ENCODE measurements at regions not wholly inside any gene's neighbourhood (a gene's known extent, or its start where the extent isn't known, plus 50 kb on each side); places are given as distances from the start of the nearest gene placed in this dataset.

DNA sequence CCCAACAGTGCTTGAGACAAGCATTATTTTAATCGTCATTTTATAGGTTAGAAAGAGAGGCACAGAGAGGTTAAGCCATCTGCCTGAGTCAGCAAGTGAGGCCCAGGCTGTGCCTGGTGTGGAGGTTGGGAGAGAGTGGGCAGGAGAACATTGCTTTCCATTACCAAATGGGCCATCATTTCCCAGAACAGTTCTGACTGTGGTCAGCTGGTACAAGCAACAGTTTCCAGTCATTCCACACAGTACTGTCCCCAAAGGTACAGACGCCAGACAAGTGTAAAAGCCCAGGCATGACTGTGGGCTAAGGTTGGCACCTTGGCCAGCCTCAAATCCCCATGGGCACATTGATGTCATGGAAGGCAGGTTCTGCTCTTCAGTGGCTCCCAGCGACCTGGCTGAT, 98.2 kb upstream of the LCLAT1 start:
- Histone ChIP-seq H3K4me3 (ENCODE audit: low read length) (no peak overlapping the region), H3K27me3 (ENCODE audit: control insufficient read depth, insufficient read depth, low read length) (peaks cover 5% of the 10 kb centered on the region), H3K36me3 (ENCODE audit: control insufficient read depth, insufficient read depth, low read length) (no peaks in the 10 kb centered on the region), H3K4me1 (ENCODE audit: control insufficient read depth, insufficient read depth, low read length) (no peaks in the 10 kb centered on the region), H3K9me3 (ENCODE audit: control insufficient read depth, low read length) (no peaks in the 10 kb centered on the region), H3K9ac (ENCODE audit: low read length) (no peak overlapping the region)

DNA sequence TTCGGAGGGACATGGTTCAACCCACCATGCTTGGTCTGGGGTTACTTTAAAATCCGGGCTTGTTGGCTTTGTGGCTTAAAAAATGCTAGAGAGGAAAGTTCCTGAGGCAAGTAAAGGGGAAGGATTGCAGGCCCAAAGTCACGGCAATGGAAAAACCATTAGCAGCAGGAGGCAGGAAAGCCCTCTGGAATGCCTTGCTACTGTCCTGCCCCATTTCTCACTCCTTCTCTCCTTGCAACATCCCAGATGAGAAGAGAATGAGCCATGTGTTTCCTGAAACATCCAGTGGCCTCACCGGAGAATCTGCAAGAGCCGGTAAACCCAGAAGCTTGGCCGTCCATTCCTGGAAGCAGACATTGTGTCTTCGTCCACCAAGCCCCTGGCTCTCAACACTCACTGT, 97.4 kb upstream of the LCLAT1 start:
- Histone ChIP-seq H3K9me3 (ENCODE audit: control insufficient read depth, low read length) (no peaks in the 10 kb centered on the region), H3K36me3 (ENCODE audit: control insufficient read depth, insufficient read depth, low read length) (no peaks in the 10 kb centered on the region), H3K9ac (ENCODE audit: low read length) (no peak overlapping the region), H3K4me3 (ENCODE audit: low read length) (no peak overlapping the region), H3K4me1 (ENCODE audit: control insufficient read depth, insufficient read depth, low read length) (no peaks in the 10 kb centered on the region), H3K27me3 (ENCODE audit: control insufficient read depth, insufficient read depth, low read length) (peaks cover 5% of the 10 kb centered on the region)

DNA sequence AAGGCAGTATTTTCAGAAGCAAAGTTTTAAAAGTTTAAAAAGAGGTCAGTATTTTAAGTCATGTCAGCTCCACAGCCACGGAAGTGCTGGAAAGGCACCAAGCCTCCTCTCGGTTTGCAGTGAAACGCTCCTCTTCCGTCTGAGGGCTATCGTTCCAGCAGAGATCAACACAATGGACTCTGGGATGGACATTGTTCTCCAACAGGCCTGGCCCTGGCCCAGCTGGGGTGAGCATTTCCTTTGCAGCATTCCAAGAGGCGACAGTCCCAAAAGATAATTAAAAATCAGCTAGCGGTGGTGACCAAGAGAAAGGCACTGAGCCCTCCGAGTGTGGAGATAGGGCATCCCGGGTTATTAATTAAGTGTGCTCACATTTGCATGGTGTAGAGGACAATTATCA, 95.9 kb upstream of the LCLAT1 start:
- H3K9ac ChIP-seq (ENCODE audit: low read length), result no peak overlapping the region
- H3K4me1 ChIP-seq (ENCODE audit: control insufficient read depth, insufficient read depth, low read length), result no peaks in the 10 kb centered on the region
- H3K36me3 ChIP-seq (ENCODE audit: control insufficient read depth, insufficient read depth, low read length), result no peaks in the 10 kb centered on the region
- H3K9me3 ChIP-seq (ENCODE audit: control insufficient read depth, low read length), result no peaks in the 10 kb centered on the region
- no peak overlapping the region for H3K4me3 ChIP-seq (ENCODE audit: low read length)
- peaks cover 5% of the 10 kb centered on the region for H3K27me3 ChIP-seq (ENCODE audit: control insufficient read depth, insufficient read depth, low read length)

DNA sequence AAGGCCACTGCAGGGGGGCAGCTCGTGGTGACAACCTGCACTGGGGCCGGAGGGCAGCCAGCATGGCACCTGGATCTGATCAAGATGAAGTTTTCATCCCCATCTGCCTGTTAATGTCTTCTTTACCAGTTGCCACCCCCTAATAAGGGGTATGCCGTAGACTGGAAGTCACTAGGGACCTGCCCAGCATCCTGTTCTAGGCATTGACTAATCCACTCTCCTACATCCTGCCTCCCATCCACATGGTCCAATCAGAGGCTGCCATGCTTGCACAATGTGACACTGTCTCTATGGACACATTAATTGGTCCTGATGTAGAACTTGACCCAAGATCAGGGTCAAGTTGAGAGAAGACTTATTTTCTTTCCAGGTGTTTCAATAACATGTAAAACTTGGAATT, 95.1 kb upstream of the LCLAT1 start:
- no peak overlapping the region for H3K9ac ChIP-seq (ENCODE audit: low read length)
- no peaks in the 10 kb centered on the region for H3K4me1 ChIP-seq (ENCODE audit: control insufficient read depth, insufficient read depth, low read length)
- H3K4me3 ChIP-seq (ENCODE audit: low read length), result no peak overlapping the region
- no peaks in the 10 kb centered on the region for H3K9me3 ChIP-seq (ENCODE audit: control insufficient read depth, low read length)
- H3K36me3 ChIP-seq (ENCODE audit: control insufficient read depth, insufficient read depth, low read length), result no peaks in the 10 kb centered on the region
- H3K27me3 ChIP-seq (ENCODE audit: control insufficient read depth, insufficient read depth, low read length), result no peaks in the 10 kb centered on the region

DNA sequence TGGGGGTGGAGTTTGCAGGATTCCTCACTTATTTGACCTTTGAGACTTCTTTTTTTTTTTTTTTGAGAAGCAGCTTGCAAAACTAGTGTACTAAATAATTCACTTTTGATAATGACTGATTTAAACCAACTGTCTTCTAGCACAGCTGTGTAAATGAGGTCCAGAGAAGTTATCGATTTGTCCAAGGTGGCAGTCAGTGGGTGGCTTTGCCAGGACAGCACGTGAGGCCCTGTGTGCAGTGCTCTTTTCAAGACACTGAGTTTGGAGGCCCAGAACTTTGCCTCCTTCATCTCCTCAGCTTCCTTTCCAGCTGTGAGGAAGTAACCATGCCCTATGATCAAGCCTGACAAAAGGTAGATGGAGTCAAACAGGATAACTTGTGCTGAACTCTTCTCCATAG, 92.9 kb upstream of the LCLAT1 start:
- H3K4me1 ChIP-seq (ENCODE audit: control insufficient read depth, insufficient read depth, low read length), result no peaks in the 10 kb centered on the region
- no peak overlapping the region for H3K4me3 ChIP-seq (ENCODE audit: low read length)
- H3K9me3 ChIP-seq (ENCODE audit: control insufficient read depth, low read length), result no peaks in the 10 kb centered on the region
- no peaks in the 10 kb centered on the region for H3K36me3 ChIP-seq (ENCODE audit: control insufficient read depth, insufficient read depth, low read length)
- no peak overlapping the region for H3K9ac ChIP-seq (ENCODE audit: low read length)
- H3K27me3 ChIP-seq (ENCODE audit: control insufficient read depth, insufficient read depth, low read length), result no peaks in the 10 kb centered on the region

DNA sequence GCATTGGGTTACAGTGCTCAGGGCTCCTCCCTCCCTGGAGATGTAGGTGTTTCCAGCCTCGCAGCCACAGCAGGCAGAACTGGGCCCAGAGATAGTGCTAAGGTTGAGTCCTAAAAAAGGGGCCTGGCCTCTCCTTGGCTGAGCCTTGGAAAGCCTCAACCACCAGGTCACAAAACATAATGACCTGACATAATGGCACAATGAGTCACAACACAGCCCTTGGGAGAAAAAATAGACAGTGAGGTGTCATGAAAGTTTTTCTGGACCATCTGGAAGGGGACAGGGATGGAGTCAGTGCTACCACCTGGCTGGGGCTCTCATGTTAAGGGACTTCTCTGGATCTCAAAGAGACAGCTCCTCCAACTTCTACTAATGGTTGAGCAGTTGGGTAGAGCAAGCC, 92.4 kb upstream of the LCLAT1 start:
- H3K36me3 ChIP-seq (ENCODE audit: control insufficient read depth, insufficient read depth, low read length), result no peaks in the 10 kb centered on the region
- H3K27me3 ChIP-seq (ENCODE audit: control insufficient read depth, insufficient read depth, low read length), result no peaks in the 10 kb centered on the region
- no peak overlapping the region for H3K9ac ChIP-seq (ENCODE audit: low read length)
- H3K4me1 ChIP-seq (ENCODE audit: control insufficient read depth, insufficient read depth, low read length), result peaks cover under 1% of the 10 kb centered on the region
- no peak overlapping the region for H3K4me3 ChIP-seq (ENCODE audit: low read length)
- no peaks in the 10 kb centered on the region for H3K9me3 ChIP-seq (ENCODE audit: control insufficient read depth, low read length)

DNA sequence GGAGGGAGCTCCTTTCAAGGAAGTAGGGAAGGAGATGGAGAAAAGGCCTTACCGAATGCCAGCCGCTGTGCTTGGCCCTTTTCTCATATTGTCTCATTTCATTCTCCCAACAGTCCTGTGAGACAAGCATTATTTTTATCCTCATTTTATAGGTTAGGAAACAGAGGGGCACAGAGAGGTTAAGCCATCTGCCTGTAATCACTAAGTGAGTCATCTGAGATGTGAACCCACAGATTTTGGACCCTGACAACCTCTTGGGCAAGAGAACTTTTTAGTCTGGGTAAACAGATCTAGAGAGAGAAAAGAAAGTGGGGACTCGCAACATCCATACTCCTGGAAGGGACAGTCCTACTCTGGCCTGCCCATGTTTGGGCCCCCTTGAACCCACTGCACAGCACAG, 91.7 kb upstream of the LCLAT1 start:
- Histone ChIP-seq H3K9me3 (ENCODE audit: control insufficient read depth, low read length) (no peaks in the 10 kb centered on the region), H3K4me3 (ENCODE audit: low read length) (no peak overlapping the region), H3K9ac (ENCODE audit: low read length) (no peak overlapping the region), H3K4me1 (ENCODE audit: control insufficient read depth, insufficient read depth, low read length) (peaks cover 6% of the 10 kb centered on the region), H3K36me3 (ENCODE audit: control insufficient read depth, insufficient read depth, low read length) (no peaks in the 10 kb centered on the region), H3K27me3 (ENCODE audit: control insufficient read depth, insufficient read depth, low read length) (no peaks in the 10 kb centered on the region)

DNA sequence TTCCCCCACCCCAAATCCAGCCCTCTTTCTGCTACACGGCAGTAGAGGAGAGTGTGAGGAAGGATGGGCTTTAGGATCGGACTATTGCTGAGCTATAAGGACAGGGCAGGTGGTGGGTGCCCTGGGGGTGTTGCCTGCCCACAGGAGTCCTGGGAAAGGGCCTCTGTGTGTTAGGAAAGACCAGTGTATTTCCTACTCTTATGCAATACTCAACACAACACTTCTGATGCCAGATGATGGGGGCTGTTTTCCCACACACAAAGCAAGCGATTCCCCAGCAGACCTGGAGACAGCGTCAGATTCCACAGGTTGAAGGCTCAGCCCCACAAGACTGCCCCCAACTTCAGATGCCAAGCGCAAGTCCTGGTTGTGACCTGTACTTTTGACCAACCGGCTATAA, 91.0 kb upstream of the LCLAT1 start:
- H3K9me3 ChIP-seq (ENCODE audit: control insufficient read depth, low read length), result no peaks in the 10 kb centered on the region
- no peaks in the 10 kb centered on the region for H3K27me3 ChIP-seq (ENCODE audit: control insufficient read depth, insufficient read depth, low read length)
- no peak overlapping the region for H3K4me3 ChIP-seq (ENCODE audit: low read length)
- H3K36me3 ChIP-seq (ENCODE audit: control insufficient read depth, insufficient read depth, low read length), result no peaks in the 10 kb centered on the region
- peaks cover 6% of the 10 kb centered on the region for H3K4me1 ChIP-seq (ENCODE audit: control insufficient read depth, insufficient read depth, low read length)
- H3K9ac ChIP-seq (ENCODE audit: low read length), result no peak overlapping the region

DNA sequence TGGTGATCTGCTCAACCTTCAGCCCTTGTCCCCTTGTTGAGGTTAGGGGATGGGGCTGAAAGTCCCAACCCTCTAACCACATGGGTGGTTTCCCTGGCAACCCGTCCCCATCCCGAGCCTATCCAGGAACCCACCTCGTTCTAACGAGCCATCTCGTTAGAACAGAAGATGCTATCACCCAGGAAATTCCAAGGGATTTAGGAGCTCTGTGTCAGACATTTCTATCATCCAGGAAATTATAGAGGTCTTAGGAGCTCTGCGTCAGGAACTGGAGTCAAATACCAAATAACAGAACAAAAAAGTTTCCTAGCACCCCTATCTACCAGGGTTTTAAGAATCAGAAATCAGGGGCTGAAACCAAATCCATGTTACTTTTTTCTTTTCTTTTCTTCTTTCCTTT, 90.3 kb upstream of the LCLAT1 start:
- no peaks in the 10 kb centered on the region for H3K27me3 ChIP-seq (ENCODE audit: control insufficient read depth, insufficient read depth, low read length)

DNA sequence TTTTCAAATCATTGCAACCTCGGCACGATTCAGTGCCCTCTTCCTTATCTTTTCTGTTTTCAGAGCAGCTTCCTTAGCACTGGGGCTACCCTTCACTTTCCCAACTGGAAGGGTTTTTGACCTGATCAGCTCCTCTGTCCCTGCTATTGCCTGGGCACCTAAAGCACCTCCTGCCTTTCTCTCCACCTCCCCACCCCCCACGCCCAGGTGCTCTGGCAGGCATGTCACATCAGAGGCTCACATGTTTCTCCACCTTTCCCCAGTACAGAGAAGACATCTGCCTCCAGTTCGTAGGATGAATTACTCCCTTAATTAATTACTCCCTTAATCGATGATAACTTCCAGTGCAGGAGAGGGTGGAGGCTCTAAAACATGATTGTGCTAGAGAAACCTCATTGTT, 88.7 kb upstream of the LCLAT1 start:
- Histone ChIP-seq H3K9ac (ENCODE audit: low read length) (no peak overlapping the region), H3K9me3 (ENCODE audit: control insufficient read depth, low read length) (no peaks in the 10 kb centered on the region), H3K4me1 (ENCODE audit: control insufficient read depth, insufficient read depth, low read length) (peaks cover 11% of the 10 kb centered on the region), H3K4me3 (ENCODE audit: low read length) (no peak overlapping the region), H3K27me3 (ENCODE audit: control insufficient read depth, insufficient read depth, low read length) (no peaks in the 10 kb centered on the region), H3K36me3 (ENCODE audit: control insufficient read depth, insufficient read depth, low read length) (no peaks in the 10 kb centered on the region)

More for the DNA sequence above, 90.3 kb upstream of the LCLAT1 start:
- H3K4me3 ChIP-seq (ENCODE audit: low read length), result no peak overlapping the region
- H3K36me3 ChIP-seq (ENCODE audit: control insufficient read depth, insufficient read depth, low read length), result no peaks in the 10 kb centered on the region
- H3K9ac ChIP-seq (ENCODE audit: low read length), result no peak overlapping the region
- H3K4me1 ChIP-seq (ENCODE audit: control insufficient read depth, insufficient read depth, low read length), result peaks cover 6% of the 10 kb centered on the region
- no peaks in the 10 kb centered on the region for H3K9me3 ChIP-seq (ENCODE audit: control insufficient read depth, low read length)

DNA sequence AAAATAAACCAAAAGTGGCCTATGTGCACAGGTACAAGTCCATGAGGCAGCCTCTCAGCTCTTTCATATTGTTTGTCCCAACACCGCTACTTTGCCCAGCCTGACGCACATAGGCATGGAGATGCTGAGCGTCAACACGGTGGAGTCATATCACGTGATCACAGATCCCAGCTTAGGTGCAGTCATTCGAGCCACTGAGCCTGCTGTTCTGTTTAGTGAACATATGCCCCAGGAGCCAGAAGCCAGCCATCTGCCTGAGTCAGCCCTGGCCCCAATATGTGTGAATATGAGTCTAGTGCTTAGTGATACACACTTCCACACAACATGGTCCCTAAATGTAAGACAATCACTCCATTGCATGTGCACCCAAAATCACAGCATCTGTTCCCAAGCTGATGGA, 88.2 kb upstream of the LCLAT1 start:
- H3K4me3 ChIP-seq (ENCODE audit: low read length), result no peak overlapping the region
- no peaks in the 10 kb centered on the region for H3K27me3 ChIP-seq (ENCODE audit: control insufficient read depth, insufficient read depth, low read length)
- H3K4me1 ChIP-seq (ENCODE audit: control insufficient read depth, insufficient read depth, low read length), result peaks cover 12% of the 10 kb centered on the region
- H3K9me3 ChIP-seq (ENCODE audit: control insufficient read depth, low read length), result no peaks in the 10 kb centered on the region
- no peaks in the 10 kb centered on the region for H3K36me3 ChIP-seq (ENCODE audit: control insufficient read depth, insufficient read depth, low read length)
- no peak overlapping the region for H3K9ac ChIP-seq (ENCODE audit: low read length)

DNA sequence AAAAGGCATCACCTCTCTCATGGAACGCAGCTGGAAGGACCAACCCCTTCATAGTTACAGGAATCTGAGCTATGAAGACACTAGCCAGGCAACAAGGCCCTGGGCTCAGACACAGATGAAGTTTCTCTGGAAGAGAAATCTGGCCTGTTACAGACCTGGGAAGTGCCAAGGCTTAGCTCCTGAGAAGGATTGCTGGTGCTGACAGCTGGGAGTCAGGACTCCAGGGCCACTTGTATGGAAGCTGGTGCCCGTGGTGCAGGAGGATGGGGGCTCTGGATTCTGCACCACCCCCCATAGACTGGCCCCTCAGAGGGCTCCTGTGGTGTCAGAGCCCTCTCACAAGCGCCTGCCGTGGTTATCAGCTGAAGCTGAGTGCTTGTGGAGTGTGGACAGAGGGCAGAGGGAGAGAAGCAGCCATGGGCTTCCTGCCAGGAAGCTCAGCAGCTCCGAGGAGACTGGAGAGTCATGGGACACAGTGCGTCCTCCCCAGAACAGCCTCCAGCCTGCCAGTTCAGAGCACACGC, 87.3 kb upstream of the LCLAT1 start:
- H3K9ac ChIP-seq (ENCODE audit: low read length), result no peak overlapping the region
- no peaks in the 10 kb centered on the region for H3K9me3 ChIP-seq (ENCODE audit: control insufficient read depth, low read length)
- peaks cover 12% of the 10 kb centered on the region for H3K4me1 ChIP-seq (ENCODE audit: control insufficient read depth, insufficient read depth, low read length)
- no peaks in the 10 kb centered on the region for H3K27me3 ChIP-seq (ENCODE audit: control insufficient read depth, insufficient read depth, low read length)
- H3K4me3 ChIP-seq (ENCODE audit: low read length), result no peak overlapping the region
- H3K36me3 ChIP-seq (ENCODE audit: control insufficient read depth, insufficient read depth, low read length), result no peaks in the 10 kb centered on the region

DNA sequence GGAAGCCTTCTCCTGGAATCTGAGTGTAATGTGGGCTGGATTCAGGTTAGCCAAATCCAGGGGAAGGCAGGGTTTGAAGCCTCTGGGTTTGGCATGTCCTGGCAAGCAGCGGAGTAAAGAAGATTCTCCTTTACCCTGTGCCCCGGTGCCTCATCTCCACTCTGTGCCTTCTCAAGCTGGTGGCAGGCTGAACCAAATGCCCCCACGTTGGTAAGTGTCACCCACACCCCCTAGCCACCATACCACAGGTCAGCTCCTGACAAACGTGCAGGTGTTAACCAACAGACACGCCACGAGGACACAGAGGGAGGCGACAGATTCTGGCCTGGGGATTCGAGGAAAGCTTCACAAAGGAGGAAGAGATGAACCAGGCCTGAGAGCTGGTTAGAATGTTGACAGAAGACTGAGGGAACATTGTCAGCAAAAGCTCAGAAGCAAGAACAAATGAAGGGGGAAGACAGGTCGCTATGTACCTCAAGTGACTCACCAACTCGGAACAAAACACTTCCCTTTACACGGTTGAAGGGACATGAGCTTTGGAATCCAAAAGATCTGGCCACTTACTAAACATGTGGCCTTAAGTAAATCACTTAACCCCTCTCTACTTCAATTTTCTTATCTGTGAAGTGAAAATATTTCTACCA, 85.2 kb upstream of the LCLAT1 start:
- no peak overlapping the region for H3K4me3 ChIP-seq (ENCODE audit: low read length)
- peaks cover 12% of the 10 kb centered on the region for H3K4me1 ChIP-seq (ENCODE audit: control insufficient read depth, insufficient read depth, low read length)
- H3K36me3 ChIP-seq (ENCODE audit: control insufficient read depth, insufficient read depth, low read length), result no peaks in the 10 kb centered on the region
- H3K9ac ChIP-seq (ENCODE audit: low read length), result no peak overlapping the region
- H3K27me3 ChIP-seq (ENCODE audit: control insufficient read depth, insufficient read depth, low read length), result no peaks in the 10 kb centered on the region
- no peaks in the 10 kb centered on the region for H3K9me3 ChIP-seq (ENCODE audit: control insufficient read depth, low read length)
